K562 (cell line): ENCODE measurements at regions not wholly inside any gene's neighbourhood (a gene's known extent, or its start where the extent isn't known, plus 50 kb on each side); places are given as distances from the start of the nearest gene placed in this dataset.

ENCODE experiments used
- BACH1 ChIP-seq: fragments of 200-800 bp; sonication (Bioruptor generic); IDR thresholded peaks from 2 replicates; pipeline ENCODE4 v1.6.1; 2016; ENCODE audit warnings: missing genetic modification characterization, missing compliant biosample characterization
- SRSF3 ChIP-seq: fragments of 200-400 bp; formaldehyde crosslinking; IDR thresholded peaks from 2 replicates; pipeline ENCODE4 v1.6.1; 2016; ENCODE audit warnings: mild to moderate bottlenecking, low read length, moderate library complexity; ENCODE audit not compliant: insufficient read depth
- ZNF3 ChIP-seq: fragments of 250-450 bp; sonication (Bioruptor Pico); IDR thresholded peaks from 2 replicates; pipeline ENCODE4 v1.5.0; 2021; ENCODE audit warnings: mild to moderate bottlenecking, moderate library complexity
- TF ChIP-seq, protein P1 (sequence below): sonication (generic); formaldehyde crosslinking; IDR thresholded peaks from 2 replicates; pipeline ENCODE4 v1.5.0; 2020; ENCODE audit warnings: missing genetic modification reagents
- TF ChIP-seq, protein P2 (sequence below): fragments of 450-650 bp; formaldehyde crosslinking; IDR thresholded peaks from 2 replicates; pipeline ENCODE4 v1.4.0; 2020; ENCODE audit warnings: mild to moderate bottlenecking, moderate library complexity
- TF ChIP-seq, protein P3 (sequence below): fragments of 250-450 bp; sonication (Bioruptor Pico); IDR thresholded peaks from 2 replicates; pipeline ENCODE4 v1.8.0; 2022; ENCODE audit warnings: inconsistent platforms

DNA sequence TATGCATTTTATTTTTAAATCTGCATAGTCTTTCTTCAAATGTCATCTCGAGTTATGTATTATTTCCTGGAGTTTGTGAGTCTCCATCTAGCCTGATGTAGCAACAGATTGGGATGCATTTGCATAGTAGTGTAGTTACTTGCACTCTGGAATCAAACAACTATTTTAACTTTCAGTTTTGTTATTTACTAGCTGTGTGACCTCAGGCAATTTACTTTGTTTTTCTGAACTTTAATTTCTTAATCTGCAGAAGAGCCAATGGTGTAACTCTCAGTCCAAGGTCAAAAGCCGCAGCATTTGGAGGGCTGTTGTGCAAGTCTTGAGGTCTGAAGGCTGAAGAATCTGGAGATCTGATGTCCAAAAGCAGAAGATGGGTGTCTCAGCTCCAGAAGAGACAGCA is 175.8 kb upstream of the SORCS1 start:
- TF ChIP-seq BACH1 (tag) = no peak
- no peak for TF ChIP-seq ZNF3
- TF ChIP-seq, protein P1, sequence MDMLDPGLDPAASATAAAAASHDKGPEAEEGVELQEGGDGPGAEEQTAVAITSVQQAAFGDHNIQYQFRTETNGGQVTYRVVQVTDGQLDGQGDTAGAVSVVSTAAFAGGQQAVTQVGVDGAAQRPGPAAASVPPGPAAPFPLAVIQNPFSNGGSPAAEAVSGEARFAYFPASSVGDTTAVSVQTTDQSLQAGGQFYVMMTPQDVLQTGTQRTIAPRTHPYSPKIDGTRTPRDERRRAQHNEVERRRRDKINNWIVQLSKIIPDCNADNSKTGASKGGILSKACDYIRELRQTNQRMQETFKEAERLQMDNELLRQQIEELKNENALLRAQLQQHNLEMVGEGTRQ (CRISPR knock-in tag) = no peak
- TF ChIP-seq, protein P2, sequence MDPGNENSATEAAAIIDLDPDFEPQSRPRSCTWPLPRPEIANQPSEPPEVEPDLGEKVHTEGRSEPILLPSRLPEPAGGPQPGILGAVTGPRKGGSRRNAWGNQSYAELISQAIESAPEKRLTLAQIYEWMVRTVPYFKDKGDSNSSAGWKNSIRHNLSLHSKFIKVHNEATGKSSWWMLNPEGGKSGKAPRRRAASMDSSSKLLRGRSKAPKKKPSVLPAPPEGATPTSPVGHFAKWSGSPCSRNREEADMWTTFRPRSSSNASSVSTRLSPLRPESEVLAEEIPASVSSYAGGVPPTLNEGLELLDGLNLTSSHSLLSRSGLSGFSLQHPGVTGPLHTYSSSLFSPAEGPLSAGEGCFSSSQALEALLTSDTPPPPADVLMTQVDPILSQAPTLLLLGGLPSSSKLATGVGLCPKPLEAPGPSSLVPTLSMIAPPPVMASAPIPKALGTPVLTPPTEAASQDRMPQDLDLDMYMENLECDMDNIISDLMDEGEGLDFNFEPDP = no peak
- TF ChIP-seq SRSF3 = no peak
- TF ChIP-seq, protein P3, sequence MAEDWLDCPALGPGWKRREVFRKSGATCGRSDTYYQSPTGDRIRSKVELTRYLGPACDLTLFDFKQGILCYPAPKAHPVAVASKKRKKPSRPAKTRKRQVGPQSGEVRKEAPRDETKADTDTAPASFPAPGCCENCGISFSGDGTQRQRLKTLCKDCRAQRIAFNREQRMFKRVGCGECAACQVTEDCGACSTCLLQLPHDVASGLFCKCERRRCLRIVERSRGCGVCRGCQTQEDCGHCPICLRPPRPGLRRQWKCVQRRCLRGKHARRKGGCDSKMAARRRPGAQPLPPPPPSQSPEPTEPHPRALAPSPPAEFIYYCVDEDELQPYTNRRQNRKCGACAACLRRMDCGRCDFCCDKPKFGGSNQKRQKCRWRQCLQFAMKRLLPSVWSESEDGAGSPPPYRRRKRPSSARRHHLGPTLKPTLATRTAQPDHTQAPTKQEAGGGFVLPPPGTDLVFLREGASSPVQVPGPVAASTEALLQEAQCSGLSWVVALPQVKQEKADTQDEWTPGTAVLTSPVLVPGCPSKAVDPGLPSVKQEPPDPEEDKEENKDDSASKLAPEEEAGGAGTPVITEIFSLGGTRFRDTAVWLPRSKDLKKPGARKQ (CRISPR knock-in tag) = no peak
